ENCODE measurements at regions not wholly inside any gene's neighbourhood (a gene's known extent, or its start where the extent isn't known, plus 50 kb on each side); places are given as distances from the start of the nearest gene placed in this dataset.

- no peak for DNase-seq (ENCODE audit: extremely low spot score)
- ChIA-PET POLR2A (no interaction called here), CTCF (interaction anchor here (3.2 kb wide), 1 partner anchor 14 kb away, joined by 11 read pairs; no protein-coding TSS in a partner anchor)
- no peak for TF ChIP-seq CTCF (IDR thresholded peaks at IDR 0.05; ENCODE audit: control extremely low read depth, extremely low read depth, low read depth, missing control alignments)
Measured at GRCh38 chr9:109588415-109588814, 90.3 kb upstream of the PTPN3 start.

GRCh38 chr9:109590966-109591365 is 92.9 kb upstream of the PTPN3 start:
- POLR2A ChIA-PET = no interaction called here
- CTCF ChIA-PET = interaction anchor here (3.2 kb wide), 1 partner anchor 17 kb away, joined by 11 read pairs; no protein-coding TSS in a partner anchor
- no peak for TF ChIP-seq CTCF (IDR thresholded peaks at IDR 0.05; ENCODE audit: control extremely low read depth, extremely low read depth, low read depth, missing control alignments)
- no peak for DNase-seq (ENCODE audit: extremely low spot score)

DNA sequence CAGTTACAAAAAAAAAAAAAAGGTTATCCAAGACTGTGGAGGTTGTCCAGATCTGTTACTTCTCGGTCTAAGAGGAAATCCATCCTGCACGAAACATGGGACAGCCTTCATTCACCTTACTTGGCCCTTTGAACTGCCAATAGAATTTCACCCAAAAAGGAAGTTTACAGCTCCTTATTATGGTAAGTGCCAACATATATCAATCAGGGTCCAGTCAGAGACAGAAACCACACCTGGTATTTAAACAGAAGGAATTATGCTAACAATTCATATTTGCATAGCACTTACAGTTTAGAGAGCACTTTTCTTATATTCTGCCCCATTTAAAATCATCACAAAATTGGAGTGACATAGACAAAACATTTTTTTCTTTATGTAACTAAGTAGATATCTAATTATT is 93.6 kb upstream of the PTPN3 start:
- ChIA-PET CTCF (interaction anchor here (1.3 to 1.4 kb wide), 2 partner anchors 14 to 17 kb away, joined by 4 read pairs; no protein-coding TSS in a partner anchor), POLR2A (no interaction called here)
- no peak for TF ChIP-seq CTCF (IDR thresholded peaks at IDR 0.05; ENCODE audit: control extremely low read depth, extremely low read depth, low read depth, missing control alignments)
- DNase-seq (ENCODE audit: extremely low spot score) = no peak

DNA sequence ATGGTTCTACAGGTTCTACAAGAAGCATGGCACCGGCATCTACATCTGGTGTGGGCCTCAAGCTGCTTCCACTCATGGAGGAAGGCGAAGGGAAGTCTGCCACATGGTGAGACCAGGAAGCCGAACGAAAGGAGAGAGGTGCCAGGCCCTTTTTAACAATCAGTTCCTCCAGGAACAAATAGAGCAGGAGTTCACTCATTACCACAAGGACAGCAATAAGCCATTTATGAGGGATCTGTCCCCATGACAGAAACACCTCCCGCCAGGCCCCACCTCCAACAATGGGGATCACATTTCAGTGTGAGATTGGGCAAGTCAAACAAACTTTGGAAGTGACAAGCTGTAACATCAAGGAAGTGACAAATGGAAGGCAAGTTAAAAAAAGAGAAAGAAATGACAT is 95.5 kb upstream of the PTPN3 start:
- POLR2A ChIA-PET = no interaction called here
- TF ChIP-seq CTCF (IDR thresholded peaks at IDR 0.05; ENCODE audit: control extremely low read depth, extremely low read depth, low read depth, missing control alignments) = no peak
- no peak for DNase-seq (ENCODE audit: extremely low spot score)
- CTCF ChIA-PET = interaction anchor here (0.8 to 1.3 kb wide), 3 partner anchors 9 to 294 kb away, joined by 3 read pairs; no protein-coding TSS in a partner anchor

- DNase-seq (ENCODE audit: extremely low spot score) = no peak
- ChIA-PET CTCF (no interaction called here), POLR2A (no interaction called here)
- TF ChIP-seq CTCF (IDR thresholded peaks at IDR 0.05; ENCODE audit: control extremely low read depth, extremely low read depth, low read depth, missing control alignments) = no peak
Measured at GRCh38 chr9:109597496-109597895, 99.4 kb upstream of the PTPN3 start.

GRCh38 chr9:109599131-109599530 is 101.0 kb upstream of the PTPN3 start:
- ChIA-PET POLR2A (no interaction called here), CTCF (interaction anchor here (1.4 kb wide), 1 partner anchor 24 kb away, joined by 3 read pairs; no protein-coding TSS in a partner anchor)
- TF ChIP-seq CTCF (IDR thresholded peaks at IDR 0.05; ENCODE audit: control extremely low read depth, extremely low read depth, low read depth, missing control alignments) = no peak
- no peak for DNase-seq (ENCODE audit: extremely low spot score)

DNA sequence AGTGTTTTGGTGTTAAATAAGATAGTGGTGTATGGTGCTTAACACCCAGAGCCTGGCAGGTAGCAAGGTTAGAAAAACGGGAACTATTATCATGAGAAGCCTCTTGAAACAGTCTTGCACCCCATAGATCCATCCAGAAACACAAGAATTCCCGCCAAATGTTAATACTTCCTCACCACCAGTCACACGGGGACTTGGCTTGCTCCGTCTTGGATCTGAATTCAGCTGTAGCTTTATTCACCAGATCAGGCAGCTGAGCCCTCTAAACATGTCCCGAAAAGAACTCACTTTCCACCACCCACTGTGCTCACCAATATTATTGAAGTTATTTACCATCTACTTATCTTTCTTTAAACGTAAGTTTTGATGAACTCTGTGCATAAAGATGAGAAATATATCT is 101.6 kb upstream of the PTPN3 start:
- no peak for TF ChIP-seq CTCF (IDR thresholded peaks at IDR 0.05; ENCODE audit: control extremely low read depth, extremely low read depth, low read depth, missing control alignments)

More for the DNA sequence above, 101.6 kb upstream of the PTPN3 start:
- no peak for DNase-seq (ENCODE audit: extremely low spot score)
- ChIA-PET CTCF (no interaction called here), POLR2A (no interaction called here)
